Neural cell (in vitro differentiated cells): ENCODE measurements at regions not wholly inside any gene's neighbourhood (a gene's known extent, or its start where the extent isn't known, plus 50 kb on each side); places are given as distances from the start of the nearest gene placed in this dataset.
"Not testable (repeated sequence)": the region's sequence is repeated elsewhere in the genome, so short reads cannot be mapped to it uniquely, and the experiment has no call there.

Experiments
- CTCF ChIP-seq: fragments of 450-650 bp; IDR thresholded peaks from 2 replicates; pipeline ENCODE4 v1.5.1; 2014; ENCODE audit warnings: antibody characterized with exemption, mild to moderate bottlenecking, moderate library complexity; ENCODE audit not compliant: poor library complexity, severe bottlenecking
- EP300 ChIP-seq: fragments of 450-650 bp; conservative IDR thresholded peaks from 2 replicates; pipeline ENCODE4 v1.6.1; 2014; ENCODE audit warnings: antibody characterized with exemption, mild to moderate bottlenecking, moderate library complexity; ENCODE audit not compliant: poor library complexity, severe bottlenecking
- EZH2 ChIP-seq: fragments of 200-600, 300-800 bp; shearing (Covaris generic), sonication (generic); IDR thresholded peaks from 2 replicates; pipeline ENCODE4 v1.6.1; 2014; ENCODE audit warnings: antibody characterized with exemption, low read length, borderline replicate concordance, mild to moderate bottlenecking; ENCODE audit not compliant: insufficient read depth, poor library complexity, severe bottlenecking
- POLR2AphosphoS5 ChIP-seq: IDR thresholded peaks from 2 replicates; pipeline ENCODE4 v1.6.1; 2012
- SMC3 ChIP-seq: fragments of 450-650 bp; conservative IDR thresholded peaks from 2 replicates; pipeline ENCODE4 v1.6.1; 2014; ENCODE audit warnings: antibody characterized with exemption, mild to moderate bottlenecking, moderate library complexity; ENCODE audit not compliant: poor library complexity

- TF ChIP-seq POLR2AphosphoS5, CTCF, EP300, EZH2, SMC3: not testable (repeated sequence)
These were observed 60.4 kb upstream of the SPN start for GRCh38 chr16:29602683-29603088.
